Panc1 (cell line): ENCODE measurements at regions not wholly inside any gene's neighbourhood (a gene's known extent, or its start where the extent isn't known, plus 50 kb on each side); places are given as distances from the start of the nearest gene placed in this dataset.

ENCODE experiments used
- POLR2AphosphoS5 ChIP-seq: IDR thresholded peaks from 2 replicates; pipeline ENCODE4 v1.6.1; 2012; ENCODE audit warnings: mild to moderate bottlenecking, low read depth, low read length, moderate library complexity
- SIN3A ChIP-seq: IDR thresholded peaks from 2 replicates; pipeline ENCODE4 v1.6.1; 2012; ENCODE audit warnings: low read depth, mild to moderate bottlenecking, low read length, moderate library complexity, borderline replicate concordance; ENCODE audit not compliant: insufficient read depth
- TCF7L2 ChIP-seq: IDR thresholded peaks from 2 replicates; pipeline ENCODE4 v1.6.1; 2011; ENCODE audit warnings: mild to moderate bottlenecking, low read depth, low read length, inconsistent platforms
- TF ChIP-seq, protein P1 (sequence below): fragments of 450-650 bp; IDR thresholded peaks from 2 replicates; pipeline ENCODE4 v1.5.1; 2017; ENCODE audit warnings: mild to moderate bottlenecking
- TF ChIP-seq, protein P2 (sequence below), 2 experiments: IDR thresholded peaks; 2 replicates each; pipeline ENCODE4 v1.6.1; 2011 to 2012; ENCODE audit warnings: low read depth in 2 of 2, control low read depth in 1 of 2, low read length in 1 of 2, mild to moderate bottlenecking in 1 of 2, moderate library complexity in 1 of 2; ENCODE audit not compliant: insufficient read depth in 1 of 2

DNA sequence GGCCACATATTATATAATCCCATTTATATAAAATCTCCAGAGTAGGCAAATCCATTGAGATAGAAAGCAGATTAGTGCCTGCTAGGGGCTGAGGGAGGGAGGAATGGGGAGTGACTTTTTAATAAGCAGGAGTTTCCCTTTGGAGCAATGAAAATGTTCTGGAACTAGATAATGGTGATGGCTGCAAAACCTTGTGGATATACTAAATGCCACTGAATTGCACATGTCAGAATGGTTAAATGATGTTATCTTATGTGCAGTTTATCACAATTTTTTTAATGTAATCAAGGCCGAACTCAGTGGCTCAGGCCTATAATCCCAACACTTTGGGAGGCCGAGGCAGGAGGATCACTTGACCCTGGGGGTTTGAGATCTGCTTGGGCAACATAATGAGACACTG is 145.5 kb upstream of the AUTS2 start:
- TF ChIP-seq POLR2AphosphoS5 (no peak), SIN3A (no peak), TCF7L2 (no peak)
- TF ChIP-seq, protein P1, sequence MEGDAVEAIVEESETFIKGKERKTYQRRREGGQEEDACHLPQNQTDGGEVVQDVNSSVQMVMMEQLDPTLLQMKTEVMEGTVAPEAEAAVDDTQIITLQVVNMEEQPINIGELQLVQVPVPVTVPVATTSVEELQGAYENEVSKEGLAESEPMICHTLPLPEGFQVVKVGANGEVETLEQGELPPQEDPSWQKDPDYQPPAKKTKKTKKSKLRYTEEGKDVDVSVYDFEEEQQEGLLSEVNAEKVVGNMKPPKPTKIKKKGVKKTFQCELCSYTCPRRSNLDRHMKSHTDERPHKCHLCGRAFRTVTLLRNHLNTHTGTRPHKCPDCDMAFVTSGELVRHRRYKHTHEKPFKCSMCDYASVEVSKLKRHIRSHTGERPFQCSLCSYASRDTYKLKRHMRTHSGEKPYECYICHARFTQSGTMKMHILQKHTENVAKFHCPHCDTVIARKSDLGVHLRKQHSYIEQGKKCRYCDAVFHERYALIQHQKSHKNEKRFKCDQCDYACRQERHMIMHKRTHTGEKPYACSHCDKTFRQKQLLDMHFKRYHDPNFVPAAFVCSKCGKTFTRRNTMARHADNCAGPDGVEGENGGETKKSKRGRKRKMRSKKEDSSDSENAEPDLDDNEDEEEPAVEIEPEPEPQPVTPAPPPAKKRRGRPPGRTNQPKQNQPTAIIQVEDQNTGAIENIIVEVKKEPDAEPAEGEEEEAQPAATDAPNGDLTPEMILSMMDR, result no peak
- TF ChIP-seq, protein P2, sequence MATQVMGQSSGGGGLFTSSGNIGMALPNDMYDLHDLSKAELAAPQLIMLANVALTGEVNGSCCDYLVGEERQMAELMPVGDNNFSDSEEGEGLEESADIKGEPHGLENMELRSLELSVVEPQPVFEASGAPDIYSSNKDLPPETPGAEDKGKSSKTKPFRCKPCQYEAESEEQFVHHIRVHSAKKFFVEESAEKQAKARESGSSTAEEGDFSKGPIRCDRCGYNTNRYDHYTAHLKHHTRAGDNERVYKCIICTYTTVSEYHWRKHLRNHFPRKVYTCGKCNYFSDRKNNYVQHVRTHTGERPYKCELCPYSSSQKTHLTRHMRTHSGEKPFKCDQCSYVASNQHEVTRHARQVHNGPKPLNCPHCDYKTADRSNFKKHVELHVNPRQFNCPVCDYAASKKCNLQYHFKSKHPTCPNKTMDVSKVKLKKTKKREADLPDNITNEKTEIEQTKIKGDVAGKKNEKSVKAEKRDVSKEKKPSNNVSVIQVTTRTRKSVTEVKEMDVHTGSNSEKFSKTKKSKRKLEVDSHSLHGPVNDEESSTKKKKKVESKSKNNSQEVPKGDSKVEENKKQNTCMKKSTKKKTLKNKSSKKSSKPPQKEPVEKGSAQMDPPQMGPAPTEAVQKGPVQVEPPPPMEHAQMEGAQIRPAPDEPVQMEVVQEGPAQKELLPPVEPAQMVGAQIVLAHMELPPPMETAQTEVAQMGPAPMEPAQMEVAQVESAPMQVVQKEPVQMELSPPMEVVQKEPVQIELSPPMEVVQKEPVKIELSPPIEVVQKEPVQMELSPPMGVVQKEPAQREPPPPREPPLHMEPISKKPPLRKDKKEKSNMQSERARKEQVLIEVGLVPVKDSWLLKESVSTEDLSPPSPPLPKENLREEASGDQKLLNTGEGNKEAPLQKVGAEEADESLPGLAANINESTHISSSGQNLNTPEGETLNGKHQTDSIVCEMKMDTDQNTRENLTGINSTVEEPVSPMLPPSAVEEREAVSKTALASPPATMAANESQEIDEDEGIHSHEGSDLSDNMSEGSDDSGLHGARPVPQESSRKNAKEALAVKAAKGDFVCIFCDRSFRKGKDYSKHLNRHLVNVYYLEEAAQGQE (IDR thresholded peaks at IDR 0.05; ENCODE audit: insufficient read depth in 1 of 2, low read depth in 2 of 2, low read length in 1 of 2), result no peak
